Activated CD8-positive, alpha-beta T cell treated with anti-CD3 and anti-CD28 coated beads, Interleukin-2, amount 10 ng/mL, durations not matched to agents 7 days and 5 days (primary cell): ENCODE measurements at regions not wholly inside any gene's neighbourhood (a gene's known extent, or its start where the extent isn't known, plus 50 kb on each side); places are given as distances from the start of the nearest gene placed in this dataset.

Experiments
- ATAC-seq: fragments of 150-1000 bp; cut with Tn5 transposase; one replicate; pipeline ENCODE4 v1.10.0; 2021; ENCODE audit warnings: moderate library complexity
- CTCF ChIA-PET: fragments of 350-600 bp; sonication (Branson Sonifier 250); formaldehyde crosslinking; loops from one replicate; lab custom pipeline; 2021; ENCODE audit warnings: antibody characterized with exemption; lab: Charles Lee
- POLR2A ChIA-PET: fragments of 350-600 bp; sonication (Branson Sonifier 250); formaldehyde crosslinking; loops from one replicate; lab custom pipeline; 2021; ENCODE audit warnings: antibody characterized with exemption; lab: Charles Lee
- DNase-seq: peaks from one replicate; pipeline ENCODE4 v3.0.0-alpha.2; 2020
- H3K27ac Mint-ChIP-seq: one replicate; pipeline ENCODE4 v1.8.0; 2021; ENCODE audit warnings: mild to moderate bottlenecking, mixed read lengths
- H3K27me3 Mint-ChIP-seq: one replicate; pipeline ENCODE4 v1.8.0; 2021; ENCODE audit warnings: low read depth, mixed read lengths
- H3K36me3 Mint-ChIP-seq: one replicate; pipeline ENCODE4 v1.8.0; 2021; ENCODE audit warnings: low read depth, mixed read lengths
- H3K4me1 Mint-ChIP-seq: one replicate; pipeline ENCODE4 v1.8.0; 2021; ENCODE audit warnings: low read depth, mixed read lengths
- H3K4me3 Mint-ChIP-seq: one replicate; pipeline ENCODE4 v1.8.0; 2021; ENCODE audit warnings: mild to moderate bottlenecking, mixed read lengths
- H3K9me3 Mint-ChIP-seq: one replicate; pipeline ENCODE4 v1.8.0; 2022; ENCODE audit warnings: mixed read lengths; ENCODE audit not compliant: insufficient read depth

DNA sequence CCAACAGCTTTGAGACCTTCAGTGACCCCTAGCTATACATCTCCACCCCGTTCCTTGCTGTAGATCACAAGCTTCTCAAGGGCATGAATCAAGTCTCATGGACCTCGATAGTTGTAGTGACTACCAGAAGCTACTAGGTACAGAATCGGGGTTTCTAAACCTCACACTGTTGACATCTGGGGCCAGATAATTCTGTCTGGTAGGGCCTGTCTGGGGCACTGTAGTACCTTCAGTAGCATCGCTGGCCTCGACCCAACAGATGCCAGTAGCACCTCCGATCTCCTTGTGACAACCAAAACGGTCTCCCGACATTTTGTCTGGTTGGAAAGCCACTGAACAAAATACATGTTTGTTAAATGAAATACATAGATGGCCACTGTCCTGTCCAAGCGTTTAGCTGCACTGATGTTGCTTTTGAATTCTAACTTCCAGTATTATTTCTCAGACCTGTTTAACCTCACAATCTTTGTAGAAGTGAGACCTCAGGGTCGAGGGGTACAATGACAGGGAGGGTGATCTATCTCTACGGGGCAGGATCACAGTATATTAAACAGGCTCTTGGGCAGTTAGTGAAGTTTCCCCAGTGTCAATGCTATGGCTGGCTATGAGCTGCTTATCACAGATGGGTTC, 262.5 kb upstream of the IGF1R start:
- ChIA-PET POLR2A (no interaction called here), CTCF (no interaction called here)
- Mint-ChIP-seq H3K36me3 (no peaks in the 10 kb centered on the region), H3K4me3 (no peak overlapping the region), H3K27ac (no peak overlapping the region), H3K4me1 (no peaks in the 10 kb centered on the region), H3K9me3 (no peaks in the 10 kb centered on the region), H3K27me3 (peaks cover 4% of the 10 kb centered on the region)
- no peak for DNase-seq
- no peak for ATAC-seq

- ATAC-seq (no peak), DNase-seq (no peak)
- Mint-ChIP-seq H3K4me1 (no peaks in the 10 kb centered on the region), H3K27me3 (peaks cover 4% of the 10 kb centered on the region), H3K36me3 (no peaks in the 10 kb centered on the region), H3K9me3 (no peaks in the 10 kb centered on the region), H3K27ac (no peak overlapping the region), H3K4me3 (no peak overlapping the region)
- ChIA-PET POLR2A (no interaction called here), CTCF (no interaction called here)
These were observed 261.8 kb upstream of the IGF1R start for GRCh38 chr15:98386561-98386960.

- Mint-ChIP-seq H3K4me1 (no peaks in the 10 kb centered on the region), H3K27ac (no peak overlapping the region), H3K36me3 (no peaks in the 10 kb centered on the region), H3K9me3 (no peaks in the 10 kb centered on the region), H3K4me3 (no peak overlapping the region), H3K27me3 (peaks cover 4% of the 10 kb centered on the region)
- ATAC-seq (no peak), DNase-seq (no peak)
- ChIA-PET POLR2A (no interaction called here), CTCF (no interaction called here)
These were observed 260.5 kb upstream of the IGF1R start for GRCh38 chr15:98387866-98388265.

DNA sequence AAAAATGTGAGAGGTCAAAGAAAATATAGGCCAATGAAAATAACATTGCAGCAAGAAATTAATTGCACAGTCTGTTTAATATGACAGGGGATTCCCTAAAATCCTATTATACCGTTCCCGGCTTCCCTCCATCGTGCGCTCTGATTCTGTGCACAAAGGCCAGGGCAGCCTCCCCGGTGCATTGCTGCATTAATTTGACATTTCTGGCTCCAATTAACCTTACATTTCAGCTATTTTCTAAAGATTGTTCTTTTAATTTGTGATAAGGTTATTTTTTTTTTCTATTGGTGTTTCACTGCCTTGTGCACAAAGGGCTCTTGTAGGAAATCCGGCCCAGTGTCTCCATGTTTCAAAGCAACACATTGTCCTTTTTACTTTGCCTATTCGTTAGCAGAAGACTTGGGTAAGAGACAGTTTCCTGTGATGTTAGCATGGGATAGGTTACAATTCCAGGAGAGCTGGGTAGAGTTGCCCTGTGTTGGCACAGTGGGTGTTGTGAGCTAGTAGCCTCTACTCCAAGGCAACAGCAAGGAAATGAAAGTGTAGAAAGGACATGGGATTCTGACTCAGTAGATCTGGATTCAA, 257.3 kb upstream of the IGF1R start:
- Mint-ChIP-seq H3K36me3 (no peaks in the 10 kb centered on the region), H3K4me1 (no peaks in the 10 kb centered on the region), H3K4me3 (no peak overlapping the region), H3K27ac (no peak overlapping the region), H3K27me3 (peaks cover 2% of the 10 kb centered on the region), H3K9me3 (no peaks in the 10 kb centered on the region)
- POLR2A ChIA-PET: no interaction called here
- ATAC-seq (no peak), DNase-seq (no peak)
- CTCF ChIA-PET: no interaction called here

DNA sequence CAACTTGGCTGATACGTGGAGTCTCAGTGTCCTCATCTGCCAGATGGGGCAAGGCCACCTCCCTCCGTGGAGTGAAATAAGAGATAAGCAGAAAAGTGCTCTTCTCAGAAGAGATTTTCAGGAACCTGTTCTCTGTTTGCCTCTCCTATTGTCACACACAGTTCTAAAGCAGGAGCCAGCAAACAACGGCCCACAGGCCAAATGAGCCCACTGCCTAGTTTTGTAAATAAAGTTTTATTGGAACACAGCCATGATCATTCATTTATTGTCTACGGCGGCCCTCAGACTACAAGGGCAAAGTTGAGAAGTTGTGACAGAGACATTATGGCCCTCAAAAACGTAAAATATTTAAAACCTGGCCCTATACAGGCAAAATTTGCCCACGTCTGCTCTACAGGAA, 256.8 kb upstream of the IGF1R start:
- CTCF ChIA-PET: no interaction called here
- no peak overlapping the region for H3K4me3 Mint-ChIP-seq

DNA sequence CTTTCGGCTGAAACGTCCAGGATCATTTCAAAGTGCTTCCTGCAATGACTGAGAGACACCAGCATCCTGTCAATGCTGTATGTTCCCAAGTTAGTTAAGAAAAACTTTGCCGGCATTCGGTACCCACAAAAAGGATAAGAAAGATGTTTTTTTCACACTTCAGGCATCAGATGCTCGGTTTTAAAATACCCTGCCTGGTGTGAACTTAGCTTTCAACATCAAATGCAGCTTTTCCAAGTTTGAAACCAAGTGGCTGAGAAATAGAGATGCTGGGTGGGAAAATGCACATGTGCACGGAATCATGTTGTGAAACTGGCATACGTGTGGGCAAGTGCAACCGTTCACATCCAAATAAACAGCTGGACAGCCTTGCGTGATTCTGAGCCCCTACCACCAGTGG, 254.9 kb upstream of the IGF1R start:
- POLR2A ChIA-PET: no interaction called here
- no peak for ATAC-seq
- no peaks in the 10 kb centered on the region for H3K36me3 Mint-ChIP-seq
- H3K27me3 Mint-ChIP-seq: peaks cover 2% of the 10 kb centered on the region
- no peak overlapping the region for H3K27ac Mint-ChIP-seq
- H3K4me1 Mint-ChIP-seq: no peaks in the 10 kb centered on the region
- DNase-seq: no peak
- H3K9me3 Mint-ChIP-seq: no peaks in the 10 kb centered on the region
- CTCF ChIA-PET: no interaction called here
- no peak overlapping the region for H3K4me3 Mint-ChIP-seq

More for the DNA sequence above, 256.8 kb upstream of the IGF1R start:
- Mint-ChIP-seq H3K9me3 (no peaks in the 10 kb centered on the region), H3K27me3 (peaks cover 2% of the 10 kb centered on the region), H3K27ac (no peak overlapping the region), H3K4me1 (no peaks in the 10 kb centered on the region), H3K36me3 (no peaks in the 10 kb centered on the region)
- POLR2A ChIA-PET: no interaction called here
- no peak for DNase-seq
- ATAC-seq: no peak

GRCh38 chr15:98394546-98394945, 253.8 kb upstream of the IGF1R start:
- H3K36me3 Mint-ChIP-seq: no peaks in the 10 kb centered on the region
- peaks cover 2% of the 10 kb centered on the region for H3K27me3 Mint-ChIP-seq
- H3K4me1 Mint-ChIP-seq: no peaks in the 10 kb centered on the region
- CTCF ChIA-PET: interaction anchor here (0.8 kb wide), 1 partner anchor 15 kb away, joined by 3 read pairs; no protein-coding TSS in a partner anchor
- DNase-seq (no peak), ATAC-seq (no peak)
- H3K9me3 Mint-ChIP-seq: no peaks in the 10 kb centered on the region
- H3K4me3 Mint-ChIP-seq: no peak overlapping the region
- no peak overlapping the region for H3K27ac Mint-ChIP-seq
- POLR2A ChIA-PET: no interaction called here

DNA sequence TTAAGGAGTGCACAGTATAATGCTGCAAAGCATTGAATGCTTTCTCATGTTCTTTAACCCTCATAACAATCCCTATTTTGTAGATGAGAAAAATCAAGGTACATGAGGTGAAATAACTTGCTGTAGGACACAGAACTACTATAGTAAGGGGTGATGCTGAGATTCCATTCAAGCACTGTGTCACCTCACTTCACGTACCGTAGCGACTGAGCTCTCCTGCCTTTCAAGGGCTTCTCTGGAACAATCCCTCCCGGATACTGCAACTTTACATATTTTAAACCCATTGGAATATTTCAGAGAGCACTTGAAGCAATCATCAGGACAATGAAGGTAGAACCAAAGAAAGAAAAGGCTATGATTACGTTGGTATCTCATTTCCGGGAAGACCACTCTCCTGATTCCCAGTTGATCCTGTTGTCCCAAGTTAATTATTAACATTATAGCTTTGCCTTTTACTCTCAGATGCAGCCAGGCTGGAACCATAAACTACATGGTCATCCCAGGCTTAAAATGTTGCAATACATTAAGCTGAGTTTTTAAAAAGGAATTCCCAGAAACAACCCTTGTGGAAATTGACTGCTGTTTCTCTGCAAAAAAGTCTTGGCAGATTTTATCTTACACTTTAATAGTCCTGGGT, 252.2 kb upstream of the IGF1R start:
- H3K36me3 Mint-ChIP-seq: no peaks in the 10 kb centered on the region
- peaks cover 2% of the 10 kb centered on the region for H3K27me3 Mint-ChIP-seq
- H3K4me1 Mint-ChIP-seq: no peaks in the 10 kb centered on the region
- DNase-seq (no peak), ATAC-seq (no peak)
- ChIA-PET CTCF (no interaction called here), POLR2A (no interaction called here)
- no peak overlapping the region for H3K4me3 Mint-ChIP-seq
- H3K27ac Mint-ChIP-seq: no peak overlapping the region
- no peaks in the 10 kb centered on the region for H3K9me3 Mint-ChIP-seq

- ChIA-PET CTCF (no interaction called here), POLR2A (no interaction called here)
- H3K27ac Mint-ChIP-seq: no peak overlapping the region
These were observed 250.9 kb upstream of the IGF1R start for GRCh38 chr15:98397419-98397818.

DNA sequence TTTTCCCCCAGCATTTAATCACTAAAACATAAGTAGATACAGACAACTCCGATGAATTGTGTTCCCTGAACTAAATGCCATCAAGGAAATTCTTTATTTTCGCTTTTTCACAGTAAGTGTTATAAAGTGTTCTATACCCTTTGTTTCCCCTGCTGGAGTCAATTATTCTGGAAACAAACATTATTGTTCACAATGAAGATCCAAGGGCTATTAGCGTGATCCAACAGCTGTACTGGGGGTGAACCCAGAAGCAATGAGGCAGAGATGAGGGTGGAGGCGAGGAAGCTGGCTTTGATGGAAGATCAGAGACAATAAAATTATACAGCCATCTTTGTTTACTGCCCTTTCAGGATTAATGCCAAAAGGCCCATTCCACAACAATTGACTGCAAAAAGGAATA, 250.3 kb upstream of the IGF1R start:
- POLR2A ChIA-PET: no interaction called here
- ATAC-seq (no peak), DNase-seq (no peak)
- Mint-ChIP-seq H3K36me3 (no peaks in the 10 kb centered on the region), H3K4me3 (no peak overlapping the region), H3K9me3 (no peaks in the 10 kb centered on the region), H3K27me3 (peaks cover 2% of the 10 kb centered on the region), H3K4me1 (no peaks in the 10 kb centered on the region), H3K27ac (no peak overlapping the region)
- CTCF ChIA-PET: no interaction called here

More at GRCh38 chr15:98397419-98397818, 250.9 kb upstream of the IGF1R start:
- H3K36me3 Mint-ChIP-seq: no peaks in the 10 kb centered on the region
- no peak for DNase-seq
- no peak overlapping the region for H3K4me3 Mint-ChIP-seq
- H3K9me3 Mint-ChIP-seq: no peaks in the 10 kb centered on the region
- peaks cover 2% of the 10 kb centered on the region for H3K27me3 Mint-ChIP-seq
- no peak for ATAC-seq
- no peaks in the 10 kb centered on the region for H3K4me1 Mint-ChIP-seq

GRCh38 chr15:98398886-98399285, 249.5 kb upstream of the IGF1R start:
- DNase-seq (no peak), ATAC-seq (no peak)
- ChIA-PET POLR2A (no interaction called here), CTCF (no interaction called here)
- H3K4me3 Mint-ChIP-seq: no peak overlapping the region
- no peaks in the 10 kb centered on the region for H3K27me3 Mint-ChIP-seq
- no peaks in the 10 kb centered on the region for H3K4me1 Mint-ChIP-seq
- H3K9me3 Mint-ChIP-seq: no peaks in the 10 kb centered on the region
- no peaks in the 10 kb centered on the region for H3K36me3 Mint-ChIP-seq
- H3K27ac Mint-ChIP-seq: no peak overlapping the region

DNA sequence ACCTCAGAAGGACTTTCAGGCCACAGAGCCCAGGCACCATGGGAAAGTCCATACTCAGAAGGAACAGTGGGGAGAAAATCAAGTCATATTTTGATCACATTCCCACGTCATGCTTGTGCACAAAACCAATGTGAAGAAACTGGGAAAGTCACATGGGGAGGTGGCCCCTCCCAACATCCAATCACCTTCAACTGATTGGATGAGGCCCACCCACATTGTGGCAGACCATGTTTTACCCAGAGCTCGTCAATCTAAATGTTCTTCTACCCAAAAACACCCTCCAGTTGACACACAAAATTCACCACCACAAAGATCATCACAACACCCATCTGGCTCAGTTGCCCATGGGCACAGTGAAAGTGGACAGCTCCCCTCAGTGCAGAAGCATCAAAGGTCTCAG, 248.2 kb upstream of the IGF1R start:
- no peak for ATAC-seq
- H3K27me3 Mint-ChIP-seq: no peaks in the 10 kb centered on the region
- no peak for DNase-seq
- no peak overlapping the region for H3K4me3 Mint-ChIP-seq
- H3K36me3 Mint-ChIP-seq: no peaks in the 10 kb centered on the region
- H3K9me3 Mint-ChIP-seq: no peaks in the 10 kb centered on the region
- ChIA-PET CTCF (no interaction called here), POLR2A (no interaction called here)
- no peaks in the 10 kb centered on the region for H3K4me1 Mint-ChIP-seq
- no peak overlapping the region for H3K27ac Mint-ChIP-seq
